H1 (cell line): ENCODE measurements at regions not wholly inside any gene's neighbourhood (a gene's known extent, or its start where the extent isn't known, plus 50 kb on each side); places are given as distances from the start of the nearest gene placed in this dataset.
"Not testable (repeated sequence)": the region's sequence is repeated elsewhere in the genome, so short reads cannot be mapped to it uniquely, and the experiment has no call there.

Experiments
- CTCF ChIA-PET: fragments of 300-600 bp; sonication (Branson Sonifier 250); formaldehyde crosslinking; loops from one replicate; lab custom pipeline; 2021; ENCODE audit not compliant: partially characterized antibody; lab: Charles Lee
- POLR2A ChIA-PET: fragments of 300-600 bp; sonication (Branson Sonifier 250); formaldehyde crosslinking; loops from one replicate; lab custom pipeline; 2021; ENCODE audit warnings: inconsistent platforms; ENCODE audit not compliant: partially characterized antibody; lab: Charles Lee
- DNase-seq, 2 experiments: peaks; one replicate each; pipeline versions ENCODE4 v3.0.0 to v3.0.0-alpha.2; 2010 to 2022; ENCODE audit warnings: low spot score in 2 of 2, low read depth in 1 of 2, mixed read lengths in 1 of 2
- FAIRE-seq: peaks from 2 replicates; lab custom pipeline; 2011; peaks lifted over from hg19 to GRCh38; lab: Jason Lieb, UNC
- H2AFZ ChIP-seq: 2 replicates; pipeline ENCODE4 v1.8.1; 2012; ENCODE audit warnings: low read length, inconsistent platforms
- H2AK5ac ChIP-seq: 2 replicates; pipeline ENCODE4 v1.6.1; 2013; ENCODE audit warnings: low read depth, low read length
- H2BK120ac ChIP-seq: replicated peaks from 2 replicates; pipeline ENCODE3; 2013; ENCODE audit warnings: low read depth, low read length, inconsistent platforms
- H2BK12ac ChIP-seq: 2 replicates; pipeline ENCODE4 v1.6.1; 2013; ENCODE audit warnings: low read depth, low read length
- H2BK15ac ChIP-seq: 2 replicates; pipeline ENCODE4 v1.6.1; 2013; ENCODE audit warnings: low read length
- H2BK20ac ChIP-seq: 2 replicates; pipeline ENCODE4 v1.6.1; 2013; ENCODE audit warnings: low read length
- H2BK5ac ChIP-seq: 2 replicates; pipeline ENCODE4 v1.6.1; 2013; ENCODE audit warnings: low read depth, low read length
- H3K14ac ChIP-seq: 2 replicates; pipeline ENCODE4 v1.6.1; 2013; ENCODE audit warnings: inconsistent platforms; ENCODE audit not compliant: insufficient read length
- H3K18ac ChIP-seq: 2 replicates; pipeline ENCODE4 v1.6.1; 2013; ENCODE audit warnings: low read length; ENCODE audit errors: extremely low read depth
- H3K23ac ChIP-seq: 2 replicates; pipeline ENCODE4 v1.6.1; 2013; ENCODE audit warnings: inconsistent platforms; ENCODE audit not compliant: insufficient read length
- H3K23me2 ChIP-seq: 2 replicates; pipeline ENCODE4 v1.6.1; 2013; ENCODE audit warnings: low read depth, low read length
- H3K27ac ChIP-seq: 2 replicates; pipeline ENCODE4 v1.6.1; 2011; ENCODE audit warnings: low read depth, low read length, inconsistent platforms
- H3K27me3 ChIP-seq, 4 experiments: replicated peaks in 1 of 4; 1 replicate in 1 of 4; 2 replicates in 3 of 4; pipeline versions ENCODE4 v1.6.1 to v1.8.1; 2011 to 2013; ENCODE audit warnings: low read length in 3 of 4, mild to moderate bottlenecking in 3 of 4, inconsistent platforms in 2 of 4, mixed read lengths in 2 of 4, moderate library complexity in 1 of 4; ENCODE audit not compliant: control insufficient read depth in 3 of 4, insufficient read depth in 3 of 4; ENCODE audit errors: extremely low read depth in 1 of 4
- H3K36me3 ChIP-seq, 4 experiments: 2 replicates each; pipeline versions ENCODE4 v1.6.1 to v1.8.1; 2011 to 2013; ENCODE audit warnings: mild to moderate bottlenecking in 4 of 4, low read length in 3 of 4, moderate library complexity in 2 of 4, control low read depth in 1 of 4, inconsistent platforms in 1 of 4; ENCODE audit not compliant: insufficient read depth in 4 of 4, control insufficient read depth in 2 of 4
- H3K4ac ChIP-seq: replicated peaks from 2 replicates; pipeline ENCODE3; 2013; ENCODE audit warnings: low read length, low read depth, mixed read lengths, inconsistent platforms; ENCODE audit not compliant: insufficient read length
- H3K4me1 ChIP-seq, 4 experiments: replicated peaks in 1 of 4; 1 replicate in 1 of 4; 2 replicates in 3 of 4; pipeline versions ENCODE4 v1.6.1 to v1.8.1; 2011 to 2013; ENCODE audit warnings: low read length in 3 of 4, inconsistent platforms in 2 of 4, mixed read lengths in 1 of 4; ENCODE audit not compliant: insufficient read depth in 4 of 4, control insufficient read depth in 3 of 4
- H3K4me2 ChIP-seq, 2 experiments: 2 replicates each; pipeline versions ENCODE4 v1.6.1 to v1.8.1; 2011 to 2013; ENCODE audit warnings: low read depth in 2 of 2, low read length in 2 of 2, control low read depth in 1 of 2, inconsistent platforms in 1 of 2, mild to moderate bottlenecking in 1 of 2; ENCODE audit not compliant: insufficient read depth in 1 of 2
- H3K4me3 ChIP-seq, 4 experiments: fragments of 200-600, 300-600 bp in 1 of 4; sonication (generic), shearing (Covaris generic), sonication (Bioruptor Twin) in 1 of 4; 2 replicates each; pipeline versions ENCODE4 v1.5.1 to v1.8.1; 2011 to 2016; ENCODE audit warnings: low read length in 4 of 4, low read depth in 3 of 4, control low read depth in 2 of 4, inconsistent platforms in 2 of 4, mild to moderate bottlenecking in 2 of 4, mixed read lengths in 1 of 4, moderate library complexity in 1 of 4; ENCODE audit not compliant: insufficient read depth in 2 of 4; ENCODE audit errors: extremely low read depth in 1 of 4
- H3K56ac ChIP-seq: replicated peaks from 2 replicates; pipeline ENCODE3; 2013; ENCODE audit warnings: low read depth, mild to moderate bottlenecking, mixed read lengths, low read length, inconsistent platforms; ENCODE audit not compliant: insufficient read length
- H3K79me1 ChIP-seq: 2 replicates; pipeline ENCODE4 v1.6.1; 2013; ENCODE audit warnings: low read depth, low read length, control low read depth
- H3K79me2 ChIP-seq, 2 experiments: 2 replicates each; pipeline versions ENCODE4 v1.6.1 to v1.8.1; 2012 to 2013; ENCODE audit warnings: low read length in 2 of 2, mild to moderate bottlenecking in 2 of 2, inconsistent platforms in 1 of 2; ENCODE audit not compliant: insufficient read depth in 2 of 2, control insufficient read depth in 1 of 2
- H3K9ac ChIP-seq, 4 experiments: replicated peaks in 1 of 4; 1 replicate in 1 of 4; 2 replicates in 3 of 4; pipeline versions ENCODE4 v1.6.1 to v1.8.1; 2011 to 2013; ENCODE audit warnings: low read depth in 3 of 4, low read length in 3 of 4, control low read depth in 2 of 4, mild to moderate bottlenecking in 2 of 4, moderate library complexity in 2 of 4, inconsistent platforms in 1 of 4; ENCODE audit errors: extremely low read depth in 1 of 4
- H3K9me3 ChIP-seq, 2 experiments: 2 replicates each; pipeline versions ENCODE4 v1.6.1 to v1.8.1; 2012 to 2013; ENCODE audit warnings: mild to moderate bottlenecking in 2 of 2, moderate library complexity in 2 of 2, control low read depth in 1 of 2, inconsistent platforms in 1 of 2, low read depth in 1 of 2, low read length in 1 of 2, mixed read lengths in 1 of 2; ENCODE audit not compliant: insufficient read depth in 2 of 2
- H4K20me1 ChIP-seq, 2 experiments: replicated peaks in 1 of 2; 2 replicates each; pipeline versions ENCODE3 to v1.8.1; 2011 to 2013; ENCODE audit warnings: inconsistent platforms in 2 of 2, low read length in 2 of 2, mild to moderate bottlenecking in 1 of 2; ENCODE audit not compliant: insufficient read depth in 2 of 2, control insufficient read depth in 1 of 2
- H4K5ac ChIP-seq: 2 replicates; pipeline ENCODE4 v1.6.1; 2013; ENCODE audit warnings: low read length, low read depth, mixed read lengths, inconsistent platforms; ENCODE audit not compliant: insufficient read length
- H4K8ac ChIP-seq: 2 replicates; pipeline ENCODE4 v1.8.0; 2013; ENCODE audit warnings: mild to moderate bottlenecking, moderate library complexity, low read length, inconsistent platforms; ENCODE audit not compliant: insufficient read depth; ENCODE audit errors: extremely low read depth
- H4K91ac ChIP-seq: replicated peaks from 2 replicates; pipeline ENCODE3; 2013; ENCODE audit warnings: low read length, mixed read lengths, inconsistent platforms; ENCODE audit not compliant: insufficient read length
- WGBS, 2 experiments: shearing (Covaris generic) in 1 of 2; methylation state at CpG; one replicate each; pipeline versions ENCODE4 v1.1.6 to v1.1.7; 2013 to 2015; ENCODE audit warnings: low lambda C conversion rate in 2 of 2, mixed read lengths in 2 of 2, inconsistent platforms in 1 of 2, low coverage in 1 of 2, missing lambda C conversion rate in 1 of 2; ENCODE audit not compliant: insufficient replicate concordance in 2 of 2, insufficient coverage in 1 of 2, insufficient read length in 1 of 2; ENCODE audit errors: extremely low coverage in 1 of 2, missing lambda C conversion rate in 1 of 2; 5-methylcytosine and 5-hydroxymethylcytosine counted together

DNA sequence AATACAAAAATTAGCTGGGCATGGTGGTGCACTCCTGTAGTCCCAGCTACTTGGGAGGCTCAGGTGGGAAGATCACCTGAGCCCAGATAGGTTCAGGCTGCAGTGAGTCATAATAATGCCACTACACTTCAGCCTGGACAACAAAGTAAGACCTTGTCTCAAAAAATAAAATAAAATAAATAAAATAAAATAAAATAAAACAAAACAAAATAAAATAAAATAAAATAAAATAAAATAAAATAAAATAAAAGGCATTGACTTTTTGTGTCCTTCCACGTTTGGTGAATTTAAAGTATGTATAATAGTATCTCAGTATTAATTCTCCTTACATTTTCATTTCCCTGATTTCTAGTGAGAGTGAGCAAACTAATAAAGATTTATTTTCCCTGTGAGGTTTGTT, 113.6 kb downstream of the ZIC1 start:
- H3K9me3 ChIP-seq, FAIRE-seq, H2AFZ ChIP-seq, H3K79me2 ChIP-seq, H3K79me1 ChIP-seq, H4K8ac ChIP-seq, POLR2A ChIA-PET, H2BK12ac ChIP-seq, H3K4me1 ChIP-seq, H3K4me2 ChIP-seq, H4K91ac ChIP-seq, H2AK5ac ChIP-seq, H3K23ac ChIP-seq, H4K20me1 ChIP-seq, H3K9ac ChIP-seq, H3K27me3 ChIP-seq, H3K14ac ChIP-seq, H3K36me3 ChIP-seq, H3K18ac ChIP-seq, H3K4ac ChIP-seq, H3K4me3 ChIP-seq, H2BK15ac ChIP-seq, H2BK120ac ChIP-seq, H3K27ac ChIP-seq, DNase-seq, H3K23me2 ChIP-seq, CTCF ChIA-PET, H3K56ac ChIP-seq, H2BK20ac ChIP-seq, H4K5ac ChIP-seq, H2BK5ac ChIP-seq: not testable (repeated sequence)
- WGBS, 2 experiments: 89% methylated on average over 1 of the region's 1 CpG; no CpG with 5 or more reads in 1 of the 2 experiments
